Adrenal gland (tissue), 5 donors: ENCODE measurements at regions not wholly inside any gene's neighbourhood (a gene's known extent, or its start where the extent isn't known, plus 50 kb on each side); places are given as distances from the start of the nearest gene placed in this dataset.

ENCODE experiments used
- POLR2A ChIP-seq, 2 donors: fragments of 450-650 bp; IDR thresholded peaks; one replicate each; pipeline ENCODE4 v1.6.1; 2017; ENCODE audit warnings: antibody characterized with exemption in 2 of 2, mild to moderate bottlenecking in 2 of 2, moderate library complexity in 1 of 2
- TF ChIP-seq, protein P1 (sequence below), 6 experiments: fragments of 450-650 bp in 4 of 6; fragments of 200-600 bp in 2 of 6; sonication (generic) in 1 of 6; IDR thresholded peaks; 1 replicate in 5 of 6; 2 replicates in 1 of 6; pipeline versions ENCODE4 v1.5.1 to v1.8.0; 2016 to 2021; ENCODE audit warnings: antibody characterized with exemption in 6 of 6, mild to moderate bottlenecking in 2 of 6, moderate library complexity in 1 of 6
- donor health status: DM: no; HTN: no; CAD: no.

- TF ChIP-seq, protein P1, sequence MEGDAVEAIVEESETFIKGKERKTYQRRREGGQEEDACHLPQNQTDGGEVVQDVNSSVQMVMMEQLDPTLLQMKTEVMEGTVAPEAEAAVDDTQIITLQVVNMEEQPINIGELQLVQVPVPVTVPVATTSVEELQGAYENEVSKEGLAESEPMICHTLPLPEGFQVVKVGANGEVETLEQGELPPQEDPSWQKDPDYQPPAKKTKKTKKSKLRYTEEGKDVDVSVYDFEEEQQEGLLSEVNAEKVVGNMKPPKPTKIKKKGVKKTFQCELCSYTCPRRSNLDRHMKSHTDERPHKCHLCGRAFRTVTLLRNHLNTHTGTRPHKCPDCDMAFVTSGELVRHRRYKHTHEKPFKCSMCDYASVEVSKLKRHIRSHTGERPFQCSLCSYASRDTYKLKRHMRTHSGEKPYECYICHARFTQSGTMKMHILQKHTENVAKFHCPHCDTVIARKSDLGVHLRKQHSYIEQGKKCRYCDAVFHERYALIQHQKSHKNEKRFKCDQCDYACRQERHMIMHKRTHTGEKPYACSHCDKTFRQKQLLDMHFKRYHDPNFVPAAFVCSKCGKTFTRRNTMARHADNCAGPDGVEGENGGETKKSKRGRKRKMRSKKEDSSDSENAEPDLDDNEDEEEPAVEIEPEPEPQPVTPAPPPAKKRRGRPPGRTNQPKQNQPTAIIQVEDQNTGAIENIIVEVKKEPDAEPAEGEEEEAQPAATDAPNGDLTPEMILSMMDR (IDR thresholded peaks at IDR 0.05) = no peak
- no peak for TF ChIP-seq POLR2A (IDR thresholded peaks at IDR 0.05)
Observed at GRCh38 chr5:143599474-143599873, 196.0 kb upstream of the NR3C1 start.
